GM23338 (cell line): ENCODE measurements at regions not wholly inside any gene's neighbourhood (a gene's known extent, or its start where the extent isn't known, plus 50 kb on each side); places are given as distances from the start of the nearest gene placed in this dataset.

ENCODE experiments used
- ATAC-seq: fragments of 200-7000 bp; cut with Tn5 transposase; 3 replicates; pipeline ENCODE4 v1.9.1; 2020
- DNase-seq: peaks from one replicate; pipeline ENCODE4 v3.0.0-alpha.2; 2015; ENCODE audit warnings: low spot score
- H2AFZ ChIP-seq: fragments of 200-600 bp; sonication (generic); 2 replicates; pipeline ENCODE4 v1.8.0; 2016; ENCODE audit warnings: antibody characterized with exemption, mild to moderate bottlenecking, moderate library complexity
- H3F3A ChIP-seq: fragments of 200-600 bp; sonication (generic); replicated peaks from 2 replicates; pipeline ENCODE4 v1.8.0; 2017; ENCODE audit warnings: antibody characterized with exemption, mixed run types, low read depth
- H3K27ac ChIP-seq: fragments of 200-600 bp; sonication (generic); 2 replicates; pipeline ENCODE4 v1.6.1; 2016; ENCODE audit warnings: low read depth
- H3K27me3 ChIP-seq: fragments of 200-600 bp; sonication (generic); 2 replicates; pipeline ENCODE4 v1.8.0; 2016; ENCODE audit warnings: mild to moderate bottlenecking, mixed run types, moderate library complexity; ENCODE audit not compliant: insufficient read depth
- H3K36me3 ChIP-seq: fragments of 200-600 bp; sonication (generic); 2 replicates; pipeline ENCODE4 v1.8.0; 2016; ENCODE audit warnings: mild to moderate bottlenecking; ENCODE audit not compliant: insufficient read depth
- H3K4me1 ChIP-seq: fragments of 200-600 bp; sonication (generic); 2 replicates; pipeline ENCODE4 v1.8.0; 2016; ENCODE audit warnings: mild to moderate bottlenecking, moderate library complexity; ENCODE audit not compliant: insufficient read depth
- H3K4me2 ChIP-seq: fragments of 200-600 bp; sonication (generic); 2 replicates; pipeline ENCODE4 v1.7.1; 2017; ENCODE audit warnings: mixed run types
- H3K4me3 ChIP-seq: fragments of 200-600 bp; sonication (generic); 2 replicates; pipeline ENCODE4 v1.6.1; 2016; ENCODE audit warnings: mixed run types
- H3K79me2 ChIP-seq: fragments of 200-600 bp; sonication (generic); replicated peaks from 2 replicates; pipeline ENCODE4 v1.8.0; 2017; ENCODE audit warnings: mild to moderate bottlenecking; ENCODE audit not compliant: insufficient read depth
- H3K9me2 ChIP-seq: fragments of 200-600 bp; sonication (generic); 2 replicates; pipeline ENCODE4 v1.8.0; 2017; ENCODE audit not compliant: insufficient read depth
- H4K20me1 ChIP-seq: fragments of 200-600 bp; sonication (generic); replicated peaks from 2 replicates; pipeline ENCODE4 v1.8.0; 2017; ENCODE audit warnings: mild to moderate bottlenecking; ENCODE audit not compliant: insufficient read depth
- H3K27ac Mint-ChIP-seq: 2 replicates; pipeline ENCODE4 v1.8.0; 2020; ENCODE audit warnings: inconsistent platforms, mild to moderate bottlenecking, moderate library complexity, mixed read lengths
- H3K27me3 Mint-ChIP-seq: 3 replicates; pipeline ENCODE4 v1.8.0; 2022; ENCODE audit warnings: low read depth, mild to moderate bottlenecking, moderate library complexity, mixed read lengths, inconsistent platforms; ENCODE audit not compliant: insufficient read depth, poor library complexity
- H3K36me3 Mint-ChIP-seq: 3 replicates; pipeline ENCODE4 v1.8.0; 2021; ENCODE audit warnings: low read depth, mild to moderate bottlenecking, inconsistent platforms, moderate library complexity, mixed read lengths
- H3K4me1 Mint-ChIP-seq: 3 replicates; pipeline ENCODE4 v1.8.0; 2020; ENCODE audit warnings: mild to moderate bottlenecking, inconsistent platforms, mixed read lengths
- H3K4me3 Mint-ChIP-seq: 3 replicates; pipeline ENCODE4 v1.8.0; 2021; ENCODE audit warnings: moderate library complexity, mild to moderate bottlenecking, inconsistent platforms, mixed read lengths
- H3K9me3 Mint-ChIP-seq: 3 replicates; pipeline ENCODE4 v1.8.0; 2020; ENCODE audit warnings: moderate library complexity, mild to moderate bottlenecking, inconsistent platforms, mixed read lengths
- EZH2 ChIP-seq: fragments of 200-600 bp; sonication (generic); IDR thresholded peaks from one replicate; pipeline ENCODE4 v1.8.0; 2017; ENCODE audit warnings: antibody characterized with exemption, mild to moderate bottlenecking, low read depth; ENCODE audit not compliant: unreplicated experiment
- EZH2phosphoT487 ChIP-seq: fragments of 200-600 bp; sonication (generic); IDR thresholded peaks from one replicate; pipeline ENCODE4 v1.8.1; 2018; ENCODE audit warnings: antibody characterized with exemption; ENCODE audit not compliant: unreplicated experiment
- STAT1 ChIP-seq: IDR thresholded peaks from one replicate; pipeline ENCODE4 v1.6.1; 2016; ENCODE audit warnings: antibody characterized with exemption; ENCODE audit not compliant: unreplicated experiment
- ZNF114 ChIP-seq: fragments of 250-450 bp; sonication (Bioruptor Pico); IDR thresholded peaks from 2 replicates; pipeline ENCODE4 v1.5.0; 2020; ENCODE audit warnings: mild to moderate bottlenecking, moderate library complexity
- ZNF331 ChIP-seq: fragments of 250-450 bp; sonication (Bioruptor Pico); IDR thresholded peaks from 2 replicates; pipeline ENCODE4 v1.5.0; 2020; ENCODE audit warnings: low read depth, mild to moderate bottlenecking, moderate library complexity
- TF ChIP-seq, protein P1 (sequence below), 2 experiments: fragments of 200-600 bp in 1 of 2; sonication (generic) in 1 of 2; conservative IDR thresholded peaks; 2 replicates each; pipeline versions ENCODE4 v1.5.1 to v1.6.1; 2016 to 2017; ENCODE audit warnings: antibody characterized with exemption in 2 of 2, low read depth in 2 of 2, mild to moderate bottlenecking in 2 of 2, moderate library complexity in 1 of 2
- TF ChIP-seq, protein P2 (sequence below): IDR thresholded peaks from one replicate; pipeline ENCODE4 v1.6.1; 2018; ENCODE audit warnings: antibody characterized with exemption; ENCODE audit not compliant: unreplicated experiment

- TF ChIP-seq STAT1, result no peak
These were observed 202.3 kb downstream of the ASB1 start (continued) for GRCh38 chr2:238629064-238629463.

GRCh38 chr2:238631491-238632180 is 204.9 kb downstream of the ASB1 start:
- ATAC-seq (no peak), DNase-seq (no peak)
- TF ChIP-seq ZNF331 (no peak), EZH2phosphoT487 (no peak), EZH2 (no peak), ZNF114 (no peak)
- TF ChIP-seq, protein P1, sequence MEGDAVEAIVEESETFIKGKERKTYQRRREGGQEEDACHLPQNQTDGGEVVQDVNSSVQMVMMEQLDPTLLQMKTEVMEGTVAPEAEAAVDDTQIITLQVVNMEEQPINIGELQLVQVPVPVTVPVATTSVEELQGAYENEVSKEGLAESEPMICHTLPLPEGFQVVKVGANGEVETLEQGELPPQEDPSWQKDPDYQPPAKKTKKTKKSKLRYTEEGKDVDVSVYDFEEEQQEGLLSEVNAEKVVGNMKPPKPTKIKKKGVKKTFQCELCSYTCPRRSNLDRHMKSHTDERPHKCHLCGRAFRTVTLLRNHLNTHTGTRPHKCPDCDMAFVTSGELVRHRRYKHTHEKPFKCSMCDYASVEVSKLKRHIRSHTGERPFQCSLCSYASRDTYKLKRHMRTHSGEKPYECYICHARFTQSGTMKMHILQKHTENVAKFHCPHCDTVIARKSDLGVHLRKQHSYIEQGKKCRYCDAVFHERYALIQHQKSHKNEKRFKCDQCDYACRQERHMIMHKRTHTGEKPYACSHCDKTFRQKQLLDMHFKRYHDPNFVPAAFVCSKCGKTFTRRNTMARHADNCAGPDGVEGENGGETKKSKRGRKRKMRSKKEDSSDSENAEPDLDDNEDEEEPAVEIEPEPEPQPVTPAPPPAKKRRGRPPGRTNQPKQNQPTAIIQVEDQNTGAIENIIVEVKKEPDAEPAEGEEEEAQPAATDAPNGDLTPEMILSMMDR (conservative IDR thresholded peaks at IDR 0.05; ENCODE audit: low read depth in 2 of 2), result no peak
- TF ChIP-seq, protein P2, sequence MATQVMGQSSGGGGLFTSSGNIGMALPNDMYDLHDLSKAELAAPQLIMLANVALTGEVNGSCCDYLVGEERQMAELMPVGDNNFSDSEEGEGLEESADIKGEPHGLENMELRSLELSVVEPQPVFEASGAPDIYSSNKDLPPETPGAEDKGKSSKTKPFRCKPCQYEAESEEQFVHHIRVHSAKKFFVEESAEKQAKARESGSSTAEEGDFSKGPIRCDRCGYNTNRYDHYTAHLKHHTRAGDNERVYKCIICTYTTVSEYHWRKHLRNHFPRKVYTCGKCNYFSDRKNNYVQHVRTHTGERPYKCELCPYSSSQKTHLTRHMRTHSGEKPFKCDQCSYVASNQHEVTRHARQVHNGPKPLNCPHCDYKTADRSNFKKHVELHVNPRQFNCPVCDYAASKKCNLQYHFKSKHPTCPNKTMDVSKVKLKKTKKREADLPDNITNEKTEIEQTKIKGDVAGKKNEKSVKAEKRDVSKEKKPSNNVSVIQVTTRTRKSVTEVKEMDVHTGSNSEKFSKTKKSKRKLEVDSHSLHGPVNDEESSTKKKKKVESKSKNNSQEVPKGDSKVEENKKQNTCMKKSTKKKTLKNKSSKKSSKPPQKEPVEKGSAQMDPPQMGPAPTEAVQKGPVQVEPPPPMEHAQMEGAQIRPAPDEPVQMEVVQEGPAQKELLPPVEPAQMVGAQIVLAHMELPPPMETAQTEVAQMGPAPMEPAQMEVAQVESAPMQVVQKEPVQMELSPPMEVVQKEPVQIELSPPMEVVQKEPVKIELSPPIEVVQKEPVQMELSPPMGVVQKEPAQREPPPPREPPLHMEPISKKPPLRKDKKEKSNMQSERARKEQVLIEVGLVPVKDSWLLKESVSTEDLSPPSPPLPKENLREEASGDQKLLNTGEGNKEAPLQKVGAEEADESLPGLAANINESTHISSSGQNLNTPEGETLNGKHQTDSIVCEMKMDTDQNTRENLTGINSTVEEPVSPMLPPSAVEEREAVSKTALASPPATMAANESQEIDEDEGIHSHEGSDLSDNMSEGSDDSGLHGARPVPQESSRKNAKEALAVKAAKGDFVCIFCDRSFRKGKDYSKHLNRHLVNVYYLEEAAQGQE, result no peak
- no peaks in the 10 kb centered on the region for H4K20me1 ChIP-seq
- no peaks in the 10 kb centered on the region for H3K4me1 Mint-ChIP-seq
- no peaks in the 10 kb centered on the region for H3K4me1 ChIP-seq
- no peaks in the 10 kb centered on the region for H3K36me3 Mint-ChIP-seq
- H3K9me3 Mint-ChIP-seq, result 0 out of 3 replicates have a peak, but pooled peaks cover under 1% of the 10 kb centered on the region
- H3K27ac ChIP-seq, result no peak overlapping the region
- H3K4me3 ChIP-seq, result no peak overlapping the region
- H2AFZ ChIP-seq, result no peak overlapping the region
- no peaks in the 10 kb centered on the region for H3F3A ChIP-seq
- no peaks in the 10 kb centered on the region for H3K79me2 ChIP-seq
- H3K4me3 Mint-ChIP-seq, result no peak overlapping the region
- H3K27ac Mint-ChIP-seq, result no peak overlapping the region
- no peaks in the 10 kb centered on the region for H3K36me3 ChIP-seq
- H3K27me3 Mint-ChIP-seq, result no peaks in the 10 kb centered on the region
- H3K27me3 ChIP-seq, result no peaks in the 10 kb centered on the region
- H3K9me2 ChIP-seq, result no peaks in the 10 kb centered on the region
- no peak overlapping the region for H3K4me2 ChIP-seq
